ENCODE measurements at regions not wholly inside any gene's neighbourhood (a gene's known extent, or its start where the extent isn't known, plus 50 kb on each side); places are given as distances from the start of the nearest gene placed in this dataset.

DNA sequence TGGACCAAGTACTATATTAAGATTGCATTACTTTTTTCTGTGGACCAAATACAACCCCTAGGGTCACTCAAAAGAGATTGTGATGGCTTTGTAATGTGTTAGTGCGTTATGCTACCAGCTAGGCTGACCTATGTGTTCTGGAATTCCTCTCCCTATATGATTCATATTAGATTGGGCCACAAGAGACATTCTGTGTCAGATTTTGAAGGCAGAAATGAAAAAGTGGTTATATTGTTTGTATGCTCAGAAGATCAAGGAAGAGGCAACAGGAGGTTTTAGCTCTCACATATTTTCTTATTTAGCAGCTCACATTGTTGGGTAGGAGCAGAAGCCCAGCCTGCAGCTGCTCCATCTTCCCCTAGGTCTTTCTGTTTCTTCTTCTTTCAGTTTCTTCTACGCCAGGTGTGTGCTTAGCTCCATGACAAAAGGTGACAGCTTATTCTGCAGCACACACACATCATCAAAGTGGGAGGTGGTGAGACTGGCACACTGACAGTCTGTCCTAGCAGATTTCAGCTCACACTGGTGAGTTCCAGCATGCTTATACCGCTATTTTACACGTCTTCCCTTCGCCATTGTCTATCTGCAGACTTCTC is 156.8 kb upstream of the UBE2E3 start:
- TF ChIP-seq, protein P1, sequence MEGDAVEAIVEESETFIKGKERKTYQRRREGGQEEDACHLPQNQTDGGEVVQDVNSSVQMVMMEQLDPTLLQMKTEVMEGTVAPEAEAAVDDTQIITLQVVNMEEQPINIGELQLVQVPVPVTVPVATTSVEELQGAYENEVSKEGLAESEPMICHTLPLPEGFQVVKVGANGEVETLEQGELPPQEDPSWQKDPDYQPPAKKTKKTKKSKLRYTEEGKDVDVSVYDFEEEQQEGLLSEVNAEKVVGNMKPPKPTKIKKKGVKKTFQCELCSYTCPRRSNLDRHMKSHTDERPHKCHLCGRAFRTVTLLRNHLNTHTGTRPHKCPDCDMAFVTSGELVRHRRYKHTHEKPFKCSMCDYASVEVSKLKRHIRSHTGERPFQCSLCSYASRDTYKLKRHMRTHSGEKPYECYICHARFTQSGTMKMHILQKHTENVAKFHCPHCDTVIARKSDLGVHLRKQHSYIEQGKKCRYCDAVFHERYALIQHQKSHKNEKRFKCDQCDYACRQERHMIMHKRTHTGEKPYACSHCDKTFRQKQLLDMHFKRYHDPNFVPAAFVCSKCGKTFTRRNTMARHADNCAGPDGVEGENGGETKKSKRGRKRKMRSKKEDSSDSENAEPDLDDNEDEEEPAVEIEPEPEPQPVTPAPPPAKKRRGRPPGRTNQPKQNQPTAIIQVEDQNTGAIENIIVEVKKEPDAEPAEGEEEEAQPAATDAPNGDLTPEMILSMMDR (tag by site-specific recombination; IDR thresholded peaks at IDR 0.05), result no peak
- TF ChIP-seq RBAK (tag by site-specific recombination; IDR thresholded peaks at IDR 0.05), result no peak
